Astrocyte of the cerebellum (primary cell): ENCODE measurements at regions not wholly inside any gene's neighbourhood (a gene's known extent, or its start where the extent isn't known, plus 50 kb on each side); places are given as distances from the start of the nearest gene placed in this dataset.

Source experiments
- DNase-seq: peaks from one replicate; pipeline ENCODE4 v3.0.0-alpha.2; 2011; ENCODE audit warnings: low read depth
- H3K4me3 ChIP-seq: 2 replicates; pipeline ENCODE4 v1.5.1; 2011; ENCODE audit warnings: mild to moderate bottlenecking, low read depth, low read length, moderate library complexity
- CTCF ChIP-seq: IDR thresholded peaks from 2 replicates; pipeline ENCODE4 v1.5.1; 2012; ENCODE audit warnings: low read length, low read depth, moderate library complexity, mild to moderate bottlenecking; ENCODE audit errors: missing control alignments
- in situ Hi-C: cut with HindIII; loops from 2 replicates; pipeline ENCODE4 v1.10.0; 2017; ENCODE audit warnings: low sequenced_read_pairs

- no peak for DNase-seq
- TF ChIP-seq CTCF, result no peak
- in situ Hi-C loops, result no loop called here
- no peak overlapping the region for H3K4me3 ChIP-seq
Measured at GRCh38 chr15:50821476-50821875, 56.0 kb upstream of the SPPL2A start.

- in situ Hi-C loops, result no loop called here
- DNase-seq, result no peak
- no peak for TF ChIP-seq CTCF
- no peak overlapping the region for H3K4me3 ChIP-seq
Measured at GRCh38 chr15:50820808-50821382, 55.4 kb upstream of the SPPL2A start.

GRCh38 chr15:50819344-50819743 lies 53.8 kb upstream of the SPPL2A start:
- no peak for TF ChIP-seq CTCF
- in situ Hi-C loops, result no loop called here
- no peak for DNase-seq
- no peak overlapping the region for H3K4me3 ChIP-seq

GRCh38 chr15:50815958-50816590 lies 50.6 kb upstream of the SPPL2A start:
- in situ Hi-C loops, result no loop called here
- no peak for DNase-seq
- TF ChIP-seq CTCF, result no peak
- no peak overlapping the region for H3K4me3 ChIP-seq
